ENCODE measurements at regions not wholly inside any gene's neighbourhood (a gene's known extent, or its start where the extent isn't known, plus 50 kb on each side); places are given as distances from the start of the nearest gene placed in this dataset.

- Mint-ChIP-seq H3K27ac (no peak overlapping the region), H3K9me3 (peaks cover 1% of the 10 kb centered on the region), H3K4me1 (no peaks in the 10 kb centered on the region), H3K36me3 (ENCODE audit: low read depth) (no peaks in the 10 kb centered on the region), H3K4me3 (no peak overlapping the region), H3K27me3 (no peaks in the 10 kb centered on the region)
- POLR2A ChIA-PET: no interaction called here
- no peak for DNase-seq
- CTCF ChIA-PET: no interaction called here
Observed at GRCh38 chr7:121766676-121767075, 106.3 kb upstream of the PTPRZ1 start.

DNA sequence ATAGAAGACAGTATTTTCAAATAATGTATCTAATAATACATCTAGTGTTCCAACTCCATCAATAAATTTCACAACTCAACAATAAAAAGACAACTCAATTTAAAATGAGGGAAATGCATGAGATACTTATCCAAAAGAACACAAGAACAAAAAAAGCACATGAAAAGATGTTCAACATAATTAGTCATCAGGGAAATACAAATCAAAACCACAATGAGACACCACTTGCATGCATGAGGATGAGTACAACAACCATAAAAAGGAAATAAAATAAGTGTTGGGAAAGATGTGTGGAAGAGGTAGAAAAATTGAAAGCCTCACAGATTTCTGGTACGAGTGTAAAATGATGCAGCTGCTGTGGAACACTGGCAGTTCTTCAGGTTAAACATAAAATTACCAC is 111.6 kb upstream of the PTPRZ1 start:
- ChIA-PET CTCF (no interaction called here), POLR2A (no interaction called here)
- no peaks in the 10 kb centered on the region for H3K36me3 Mint-ChIP-seq (ENCODE audit: low read depth)
- no peaks in the 10 kb centered on the region for H3K27me3 Mint-ChIP-seq
- DNase-seq: no peak
- peaks cover 1% of the 10 kb centered on the region for H3K9me3 Mint-ChIP-seq
- H3K27ac Mint-ChIP-seq: no peak overlapping the region
- no peaks in the 10 kb centered on the region for H3K4me1 Mint-ChIP-seq
- H3K4me3 Mint-ChIP-seq: no peak overlapping the region

DNA sequence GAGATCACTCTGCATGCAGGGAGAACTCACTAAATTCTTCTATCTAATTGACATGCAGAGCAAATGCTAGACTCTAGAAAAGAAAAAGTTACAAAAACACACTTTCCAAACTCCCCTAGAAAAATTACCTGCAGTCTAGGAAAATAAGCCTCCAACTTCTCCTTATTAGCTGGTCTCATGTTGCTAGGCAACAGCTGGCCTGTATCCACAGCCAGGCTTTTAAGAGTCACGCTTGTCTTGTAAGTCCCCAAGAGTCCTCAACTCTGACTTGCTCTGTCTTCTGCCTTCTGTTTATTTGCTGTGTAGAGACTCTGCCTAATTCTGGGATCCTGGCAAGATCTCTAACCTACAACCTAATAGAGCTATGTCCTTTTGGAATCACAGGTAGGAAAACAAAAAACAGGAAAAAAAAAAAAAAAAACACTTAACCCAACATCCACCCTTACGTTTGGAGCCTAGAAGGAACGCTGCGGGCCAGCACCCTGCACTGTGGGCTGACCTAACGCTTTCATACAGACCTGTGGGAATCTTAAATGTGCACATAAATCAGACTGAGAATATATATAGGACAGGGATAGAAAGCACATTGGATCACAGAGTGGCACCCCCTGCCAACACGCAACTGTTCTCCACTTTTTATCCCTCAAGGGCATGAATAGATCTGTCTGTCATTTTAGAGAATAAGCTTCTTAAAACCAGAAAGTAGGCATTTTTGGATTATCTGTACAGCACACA is 117.0 kb upstream of the PTPRZ1 start:
- no peak for DNase-seq
- no peaks in the 10 kb centered on the region for H3K9me3 Mint-ChIP-seq
- ChIA-PET CTCF (no interaction called here), POLR2A (no interaction called here)
- H3K4me1 Mint-ChIP-seq: no peaks in the 10 kb centered on the region
- H3K36me3 Mint-ChIP-seq (ENCODE audit: low read depth): no peaks in the 10 kb centered on the region
- H3K27ac Mint-ChIP-seq: no peak overlapping the region
- no peaks in the 10 kb centered on the region for H3K27me3 Mint-ChIP-seq
- no peak overlapping the region for H3K4me3 Mint-ChIP-seq

DNA sequence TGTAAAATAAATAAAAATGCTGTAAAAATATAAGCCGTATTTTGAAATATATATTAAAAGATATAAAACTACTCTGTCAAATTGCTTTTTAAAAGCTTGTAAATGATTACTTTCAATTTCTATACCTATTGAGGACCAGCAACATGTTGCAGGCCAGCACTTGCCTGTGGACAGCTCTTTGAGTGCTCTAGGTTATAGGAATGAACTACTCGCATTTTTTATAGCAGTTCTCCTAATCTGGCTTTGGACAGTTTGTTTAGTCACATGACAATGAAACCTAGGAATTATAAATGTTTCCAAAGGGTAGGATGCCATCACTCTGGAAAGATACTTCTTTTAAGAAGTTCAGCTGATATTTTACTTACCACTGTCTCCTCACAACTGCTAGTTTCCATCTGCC is 117.7 kb upstream of the PTPRZ1 start:
- H3K4me1 Mint-ChIP-seq: no peaks in the 10 kb centered on the region
- H3K9me3 Mint-ChIP-seq: no peaks in the 10 kb centered on the region
- ChIA-PET POLR2A (no interaction called here), CTCF (no interaction called here)
- H3K36me3 Mint-ChIP-seq (ENCODE audit: low read depth): no peaks in the 10 kb centered on the region
- no peak overlapping the region for H3K4me3 Mint-ChIP-seq
- no peak for DNase-seq
- H3K27me3 Mint-ChIP-seq: no peaks in the 10 kb centered on the region
- no peak overlapping the region for H3K27ac Mint-ChIP-seq

DNA sequence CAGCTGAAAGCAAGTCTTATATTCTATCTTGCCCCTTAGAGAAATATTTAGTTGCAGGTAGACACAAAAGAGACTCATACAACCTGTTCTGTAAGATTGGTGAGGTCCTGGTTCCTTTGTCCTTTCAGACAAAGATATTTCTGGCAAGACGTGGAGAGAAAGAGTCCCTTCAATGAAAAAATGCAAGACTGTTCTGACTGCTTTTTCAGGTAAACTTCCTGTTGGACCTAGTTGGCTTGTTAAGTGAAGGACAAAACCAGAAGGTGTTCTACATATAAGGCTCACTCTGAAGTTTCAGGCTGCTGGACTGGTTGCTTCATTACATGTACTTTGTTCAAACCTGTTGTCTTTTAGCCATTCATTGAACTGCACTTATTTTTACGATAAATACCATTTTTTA is 119.0 kb upstream of the PTPRZ1 start:
- CTCF ChIA-PET: no interaction called here
- Mint-ChIP-seq H3K36me3 (ENCODE audit: low read depth) (no peaks in the 10 kb centered on the region), H3K27me3 (no peaks in the 10 kb centered on the region), H3K4me3 (no peak overlapping the region), H3K9me3 (no peaks in the 10 kb centered on the region), H3K4me1 (no peaks in the 10 kb centered on the region), H3K27ac (no peak overlapping the region)
- POLR2A ChIA-PET: no interaction called here
- no peak for DNase-seq

DNA sequence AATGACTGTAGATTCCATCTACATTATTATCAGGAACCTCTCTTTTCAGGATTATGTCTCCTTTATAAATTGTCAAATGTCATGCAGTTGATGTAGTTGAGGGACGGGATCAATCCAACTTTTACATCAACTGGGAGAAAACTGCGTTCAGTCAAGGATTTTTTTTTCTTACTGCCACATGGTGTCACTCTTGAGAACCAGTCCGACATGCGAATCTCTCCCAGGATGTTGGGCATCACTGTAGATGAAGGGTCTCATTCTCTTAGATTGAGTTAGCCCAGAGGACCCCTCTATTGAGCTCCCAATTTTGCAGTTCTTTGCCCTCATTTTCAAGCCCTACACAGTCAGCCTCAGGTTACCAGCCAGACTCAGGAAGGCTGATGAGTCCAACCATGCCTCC is 120.3 kb upstream of the PTPRZ1 start:
- H3K4me3 Mint-ChIP-seq: no peak overlapping the region
- no peak for DNase-seq
- POLR2A ChIA-PET: no interaction called here
- H3K9me3 Mint-ChIP-seq: no peaks in the 10 kb centered on the region
- H3K27ac Mint-ChIP-seq: no peak overlapping the region
- no peaks in the 10 kb centered on the region for H3K36me3 Mint-ChIP-seq (ENCODE audit: low read depth)
- no peaks in the 10 kb centered on the region for H3K4me1 Mint-ChIP-seq
- CTCF ChIA-PET: no interaction called here
- H3K27me3 Mint-ChIP-seq: no peaks in the 10 kb centered on the region

GRCh38 chr7:121748546-121748945 is 124.4 kb upstream of the PTPRZ1 start:
- POLR2A ChIA-PET: no interaction called here
- Mint-ChIP-seq H3K4me3 (no peak overlapping the region), H3K36me3 (ENCODE audit: low read depth) (no peaks in the 10 kb centered on the region), H3K9me3 (no peaks in the 10 kb centered on the region), H3K27ac (no peak overlapping the region), H3K27me3 (no peaks in the 10 kb centered on the region), H3K4me1 (no peaks in the 10 kb centered on the region)
- no peak for DNase-seq
- CTCF ChIA-PET: no interaction called here

- no peak for DNase-seq
- H3K4me3 Mint-ChIP-seq: no peak overlapping the region
- ChIA-PET POLR2A (no interaction called here), CTCF (no interaction called here)
- no peaks in the 10 kb centered on the region for H3K27me3 Mint-ChIP-seq
- H3K36me3 Mint-ChIP-seq (ENCODE audit: low read depth): no peaks in the 10 kb centered on the region
- H3K27ac Mint-ChIP-seq: no peak overlapping the region
- no peaks in the 10 kb centered on the region for H3K9me3 Mint-ChIP-seq
- no peaks in the 10 kb centered on the region for H3K4me1 Mint-ChIP-seq
Observed at GRCh38 chr7:121745856-121746255, 127.1 kb upstream of the PTPRZ1 start.

GRCh38 chr7:121744877-121745276 is 128.1 kb upstream of the PTPRZ1 start:
- Mint-ChIP-seq H3K36me3 (ENCODE audit: low read depth) (no peaks in the 10 kb centered on the region), H3K27ac (no peak overlapping the region), H3K27me3 (no peaks in the 10 kb centered on the region), H3K9me3 (no peaks in the 10 kb centered on the region), H3K4me1 (no peaks in the 10 kb centered on the region), H3K4me3 (no peak overlapping the region)
- DNase-seq: no peak
- ChIA-PET POLR2A (no interaction called here), CTCF (no interaction called here)

- Mint-ChIP-seq H3K27me3 (no peaks in the 10 kb centered on the region), H3K4me1 (no peaks in the 10 kb centered on the region), H3K27ac (no peak overlapping the region), H3K4me3 (no peak overlapping the region), H3K9me3 (no peaks in the 10 kb centered on the region), H3K36me3 (ENCODE audit: low read depth) (no peaks in the 10 kb centered on the region)
- CTCF ChIA-PET: no interaction called here
- DNase-seq: no peak
- POLR2A ChIA-PET: no interaction called here
Observed at GRCh38 chr7:121744319-121744718, 128.6 kb upstream of the PTPRZ1 start.

GRCh38 chr7:121741896-121742295 is 131.1 kb upstream of the PTPRZ1 start:
- Mint-ChIP-seq H3K9me3 (no peaks in the 10 kb centered on the region), H3K4me1 (no peaks in the 10 kb centered on the region), H3K27ac (no peak overlapping the region), H3K27me3 (no peaks in the 10 kb centered on the region), H3K36me3 (ENCODE audit: low read depth) (no peaks in the 10 kb centered on the region), H3K4me3 (no peak overlapping the region)
- POLR2A ChIA-PET: no interaction called here
- DNase-seq: no peak
- CTCF ChIA-PET: no interaction called here

- H3K4me3 Mint-ChIP-seq: no peak overlapping the region
- no peaks in the 10 kb centered on the region for H3K9me3 Mint-ChIP-seq
- DNase-seq: no peak
- H3K27ac Mint-ChIP-seq: no peak overlapping the region
- POLR2A ChIA-PET: no interaction called here
- no peaks in the 10 kb centered on the region for H3K36me3 Mint-ChIP-seq (ENCODE audit: low read depth)
- CTCF ChIA-PET: no interaction called here
- no peaks in the 10 kb centered on the region for H3K27me3 Mint-ChIP-seq
- H3K4me1 Mint-ChIP-seq: no peaks in the 10 kb centered on the region
Observed at GRCh38 chr7:121739465-121739864, 133.5 kb upstream of the PTPRZ1 start.

DNA sequence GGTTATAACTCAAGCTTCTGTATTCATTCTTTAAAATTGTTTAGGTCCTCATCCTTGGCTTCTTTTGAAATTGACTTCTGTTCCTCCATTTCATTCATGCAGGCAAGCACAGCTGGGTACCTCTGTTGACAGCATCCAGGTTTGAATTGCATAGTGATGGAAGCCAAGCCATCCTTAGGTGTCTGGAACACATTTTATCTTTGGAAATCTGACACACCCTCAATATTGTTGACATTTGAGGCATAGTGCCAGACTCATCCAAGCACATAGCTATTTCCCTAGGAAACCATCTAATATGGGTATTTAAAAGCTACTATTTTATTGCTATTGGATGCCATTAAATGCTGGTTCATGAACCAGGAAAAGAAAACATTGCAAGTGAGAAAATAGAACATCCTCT is 142.1 kb upstream of the PTPRZ1 start:
- POLR2A ChIA-PET: no interaction called here
- no peak for DNase-seq
- Mint-ChIP-seq H3K27ac (no peak overlapping the region), H3K4me1 (no peaks in the 10 kb centered on the region), H3K36me3 (ENCODE audit: low read depth) (no peaks in the 10 kb centered on the region), H3K4me3 (no peak overlapping the region), H3K9me3 (peaks cover 5% of the 10 kb centered on the region), H3K27me3 (no peaks in the 10 kb centered on the region)
- CTCF ChIA-PET: no interaction called here

GRCh38 chr7:121714559-121715303 is 158.2 kb upstream of the PTPRZ1 start:
- no peaks in the 10 kb centered on the region for H3K4me1 Mint-ChIP-seq
- H3K27ac Mint-ChIP-seq: no peak overlapping the region
- no peaks in the 10 kb centered on the region for H3K36me3 Mint-ChIP-seq (ENCODE audit: low read depth)
- H3K4me3 Mint-ChIP-seq: no peak overlapping the region
- CTCF ChIA-PET: no interaction called here
- no peaks in the 10 kb centered on the region for H3K27me3 Mint-ChIP-seq
- POLR2A ChIA-PET: no interaction called here
- no peak for DNase-seq
- peaks cover 2% of the 10 kb centered on the region for H3K9me3 Mint-ChIP-seq
